Esophagus squamous epithelium (tissue), 5 donors: ENCODE measurements at regions not wholly inside any gene's neighbourhood (a gene's known extent, or its start where the extent isn't known, plus 50 kb on each side); places are given as distances from the start of the nearest gene placed in this dataset.

Experiments
- DNase-seq: peaks from one replicate; lab custom pipeline; 2025; lab: John Stamatoyannopoulos, UW
- H3K27ac ChIP-seq, 4 donors: fragments of 200-600 bp; sonication (generic); one replicate each; pipeline ENCODE4 v1.5.1; 2016 to 2019; ENCODE audit warnings: mild to moderate bottlenecking in 1 of 4
- H3K27me3 ChIP-seq, 4 donors: fragments of 200-600 bp; sonication (generic); 1 replicate in 3 of 4; 2 replicates in 1 of 4; pipeline versions ENCODE4 v1.5.1 to v1.6.0; 2017 to 2021; ENCODE audit warnings: antibody characterized with exemption in 1 of 4
- H3K36me3 ChIP-seq, 3 donors: fragments of 200-600 bp; sonication (generic); one replicate each; pipeline ENCODE4 v1.5.1; 2016 to 2019
- H3K4me1 ChIP-seq, 3 donors: fragments of 200-600 bp; sonication (generic); one replicate each; pipeline ENCODE4 v1.5.1; 2017 to 2019
- H3K4me3 ChIP-seq, 4 donors: fragments of 200-600 bp; sonication (generic); 1 replicate in 3 of 4; 2 replicates in 1 of 4; pipeline ENCODE4 v1.5.1; 2016 to 2019; ENCODE audit warnings: mild to moderate bottlenecking in 2 of 4, moderate library complexity in 1 of 4
- H3K9me3 ChIP-seq, 3 donors: fragments of 200-600 bp; sonication (generic); one replicate each; pipeline ENCODE4 v1.5.1; 2016 to 2019
- CTCF ChIP-seq, 6 experiments: fragments of 450-650 bp in 4 of 6; fragments of 200-600 bp in 2 of 6; sonication (generic) in 2 of 6; IDR thresholded peaks; one replicate each; pipeline ENCODE4 v1.5.1; 2016 to 2019; ENCODE audit warnings: antibody characterized with exemption in 6 of 6, mild to moderate bottlenecking in 4 of 6, moderate library complexity in 4 of 6
- POLR2A ChIP-seq, 4 donors: fragments of 450-650 bp; IDR thresholded peaks; one replicate each; pipeline ENCODE4 v1.6.1; 2017; ENCODE audit warnings: antibody characterized with exemption in 4 of 4, mild to moderate bottlenecking in 4 of 4, moderate library complexity in 3 of 4
- WGBS, 2 donors: methylation state at CpG; one replicate each; pipeline ENCODE4 v1.1.5; 2018; 5-methylcytosine and 5-hydroxymethylcytosine counted together
- intact Hi-C: fragments of 100-400 bp; cut with DNase I; formaldehyde crosslinking; loops from one replicate; pipeline ENCODE4 v1.15.0; 2022
- donor health status: DM: yes; HTN: yes; CAD: no.

GRCh38 chr10:26952094-26952493 lies 91.3 kb upstream of the ABI1 start:
- TF ChIP-seq POLR2A (IDR thresholded peaks at IDR 0.05): no peak
- no peak for TF ChIP-seq CTCF (IDR thresholded peaks at IDR 0.05)
- H3K36me3 ChIP-seq: no peaks in the 10 kb centered on the region
- 65 to 75% methylated on average over 3 of the region's 3 CpGs for WGBS, 2 donors
- intact Hi-C loops: no loop called here
- no peak overlapping the region for H3K4me3 ChIP-seq
- H3K4me1 ChIP-seq: peaks cover 0 to 6% (median 0%) of the 10 kb centered on the region in 3 donors
- no peak for DNase-seq
- H3K9me3 ChIP-seq: peaks cover 0 to 5% (median 0%) of the 10 kb centered on the region in 3 donors
- no peak overlapping the region for H3K27ac ChIP-seq
- H3K27me3 ChIP-seq: no peaks in the 10 kb centered on the region

- Histone ChIP-seq H3K36me3 (no peaks in the 10 kb centered on the region), H3K4me1 (peaks cover 0 to 10% (median 0%) of the 10 kb centered on the region in 3 donors), H3K27me3 (no peaks in the 10 kb centered on the region), H3K27ac (no peak overlapping the region), H3K4me3 (no peak overlapping the region), H3K9me3 (peaks cover 0 to 5% (median 0%) of the 10 kb centered on the region in 3 donors)
- intact Hi-C loops: no loop called here
- 40 to 88% methylated on average over 1 of the region's 1 CpG for WGBS, 2 donors
- DNase-seq: no peak
- no peak for TF ChIP-seq POLR2A (IDR thresholded peaks at IDR 0.05)
Observed at GRCh38 chr10:26951650-26952049, 90.9 kb upstream of the ABI1 start.

- H3K27ac ChIP-seq: no peak overlapping the region
- TF ChIP-seq CTCF (IDR thresholded peaks at IDR 0.05) (no peak), POLR2A (IDR thresholded peaks at IDR 0.05) (no peak)
- peaks cover 0 to 17% (median 0%) of the 10 kb centered on the region in 3 donors for H3K4me1 ChIP-seq
- H3K27me3 ChIP-seq: no peaks in the 10 kb centered on the region
- peaks cover 0 to 5% (median 0%) of the 10 kb centered on the region in 3 donors for H3K9me3 ChIP-seq
- no peaks in the 10 kb centered on the region for H3K36me3 ChIP-seq
- H3K4me3 ChIP-seq: no peak overlapping the region
- no peak for DNase-seq
- intact Hi-C loops: no loop called here
Observed at GRCh38 chr10:26950934-26951333, 90.2 kb upstream of the ABI1 start.

- Histone ChIP-seq H3K4me1 (peaks cover 0 to 18% (median 0%) of the 10 kb centered on the region in 3 donors), H3K9me3 (peaks cover 0 to 5% (median 0%) of the 10 kb centered on the region in 3 donors), H3K4me3 (peak overlapping the region in 2 of 4 donors; percentile 12 to 16), H3K36me3 (no peaks in the 10 kb centered on the region), H3K27ac (peak overlapping the region in 1 of 4 donors; percentile 17), H3K27me3 (peaks cover 0 to 8% (median 0%) of the 10 kb centered on the region in 4 donors)
- intact Hi-C loops: no loop called here
- 37 to 79% methylated on average over 26 to 27 of the region's 29 CpGs for WGBS, 2 donors
- TF ChIP-seq CTCF (IDR thresholded peaks at IDR 0.05) (no peak), POLR2A (IDR thresholded peaks at IDR 0.05) (no peak)
- no peak for DNase-seq
Observed at GRCh38 chr10:26946102-26946811, 85.5 kb upstream of the ABI1 start.

GRCh38 chr10:26944261-26944882 lies 83.6 kb upstream of the ABI1 start:
- H3K27me3 ChIP-seq: peaks cover 0 to 8% (median 0%) of the 10 kb centered on the region in 4 donors
- DNase-seq: no peak
- intact Hi-C loops: no loop called here
- TF ChIP-seq POLR2A (IDR thresholded peaks at IDR 0.05): no peak
- no peak for TF ChIP-seq CTCF (IDR thresholded peaks at IDR 0.05)
- peaks cover 0 to 18% (median 0%) of the 10 kb centered on the region in 3 donors for H3K4me1 ChIP-seq
- WGBS, 2 donors: 69 to 90% methylated on average over 12 to 14 of the region's 18 CpGs
- H3K36me3 ChIP-seq: no peaks in the 10 kb centered on the region
- no peak overlapping the region for H3K4me3 ChIP-seq
- no peak overlapping the region for H3K27ac ChIP-seq
- no peaks in the 10 kb centered on the region for H3K9me3 ChIP-seq
